Upper lobe of left lung (tissue), 6 donors: ENCODE measurements at regions not wholly inside any gene's neighbourhood (a gene's known extent, or its start where the extent isn't known, plus 50 kb on each side); places are given as distances from the start of the nearest gene placed in this dataset.

Source experiments
- ATAC-seq, 2 donors: fragments of 200-7000 bp; cut with Tn5 transposase; one replicate each; pipeline ENCODE4 v1.9.1; 2022; ENCODE audit warnings: mild to moderate bottlenecking in 2 of 2, moderate library complexity in 2 of 2; ENCODE audit not compliant: low FRiP score in 2 of 2
- DNase-seq, 2 donors: peaks; one replicate each; pipeline ENCODE4 v3.0.0-alpha.2; 2019 to 2020
- H3K27ac ChIP-seq, 4 donors: fragments of 200-600 bp; sonication (generic); one replicate each; pipeline ENCODE4 v1.5.1; 2016 to 2019
- H3K27me3 ChIP-seq, 4 donors: fragments of 200-600 bp; sonication (generic); one replicate each; pipeline ENCODE4 v1.5.1; 2017 to 2019
- H3K36me3 ChIP-seq, 4 donors: fragments of 200-600 bp; sonication (generic); one replicate each; pipeline ENCODE4 v1.5.1; 2016 to 2019
- H3K4me1 ChIP-seq, 4 donors: fragments of 200-600 bp; sonication (generic); one replicate each; pipeline ENCODE4 v1.5.1; 2018 to 2019
- H3K4me3 ChIP-seq, 4 donors: fragments of 200-600 bp; sonication (generic); one replicate each; pipeline ENCODE4 v1.5.1; 2017 to 2019; ENCODE audit warnings: mild to moderate bottlenecking in 2 of 4, moderate library complexity in 1 of 4
- H3K9me3 ChIP-seq, 4 donors: fragments of 200-600 bp; sonication (generic); one replicate each; pipeline ENCODE4 v1.5.1; 2018 to 2019
- CTCF ChIP-seq, 6 experiments: fragments of 450-650 bp in 4 of 6; fragments of 200-600 bp in 2 of 6; sonication (generic) in 2 of 6; IDR thresholded peaks; one replicate each; pipeline ENCODE4 v1.5.1; 2016 to 2019; ENCODE audit warnings: antibody characterized with exemption in 6 of 6
- EP300 ChIP-seq, 4 donors: sonication (generic); formaldehyde crosslinking; IDR thresholded peaks; one replicate each; pipeline ENCODE4 v1.5.1; 2017; ENCODE audit warnings: antibody characterized with exemption in 4 of 4, control low read depth in 2 of 4
- POLR2A ChIP-seq, 4 donors: fragments of 450-650 bp; IDR thresholded peaks; one replicate each; pipeline ENCODE4 v1.5.1; 2016 to 2017; ENCODE audit warnings: antibody characterized with exemption in 4 of 4, mild to moderate bottlenecking in 2 of 4
- POLR2AphosphoS5 ChIP-seq, 2 donors: sonication (generic); formaldehyde crosslinking; IDR thresholded peaks; one replicate each; pipeline ENCODE4 v1.5.1; 2017; ENCODE audit warnings: antibody characterized with exemption in 2 of 2
- WGBS, 2 donors: methylation state at CpG; one replicate each; pipeline ENCODE4 v1.1.5; 2017 to 2018; 5-methylcytosine and 5-hydroxymethylcytosine counted together
- donor health status: DM: no; HTN: no; CAD: no; lungs with moderate emphysema.
- donor health status: DM: no; HTN: yes; CAD: no; lungs with severe emphysema.

DNA sequence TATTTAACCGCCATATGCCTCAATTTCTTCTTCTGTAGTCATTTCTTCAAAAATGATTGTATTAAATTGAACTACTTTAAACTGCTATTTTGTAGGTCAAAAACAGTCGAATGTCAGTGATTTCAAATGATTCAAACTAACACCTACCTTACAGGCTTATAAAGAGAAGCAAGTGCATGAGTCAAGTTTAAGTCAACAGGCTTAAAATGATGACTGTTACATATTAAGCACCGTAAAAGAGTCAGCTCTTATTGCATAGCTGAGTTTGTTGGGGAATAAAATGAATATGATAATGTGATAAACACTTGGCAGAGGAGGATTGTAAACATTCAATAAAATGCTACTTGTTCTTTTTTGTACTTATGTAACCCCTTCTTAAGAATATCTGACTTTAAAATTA is 90.1 kb upstream of the ANKRD1 start:
- ATAC-seq (no peak), DNase-seq (no peak)
- Histone ChIP-seq H3K4me1 (peaks cover 0 to 5% (median 0%) of the 10 kb centered on the region in 4 donors), H3K27me3 (no peaks in the 10 kb centered on the region), H3K9me3 (no peaks in the 10 kb centered on the region), H3K4me3 (no peak overlapping the region), H3K36me3 (no peaks in the 10 kb centered on the region), H3K27ac (no peak overlapping the region)
- WGBS, 2 donors = 86 to 88% methylated on average over 3 of the region's 3 CpGs
- TF ChIP-seq POLR2A (IDR thresholded peaks at IDR 0.05) (no peak), CTCF (IDR thresholded peaks at IDR 0.05) (no peak), POLR2AphosphoS5 (IDR thresholded peaks at IDR 0.05) (no peak), EP300 (IDR thresholded peaks at IDR 0.05) (no peak)

- H3K27ac ChIP-seq = no peak overlapping the region
- no peaks in the 10 kb centered on the region for H3K9me3 ChIP-seq
- H3K4me1 ChIP-seq = no peaks in the 10 kb centered on the region
- no peak for DNase-seq
- WGBS, 2 donors = 91 to 93% methylated on average over 4 of the region's 4 CpGs
- no peaks in the 10 kb centered on the region for H3K36me3 ChIP-seq
- H3K27me3 ChIP-seq = no peaks in the 10 kb centered on the region
- no peak for TF ChIP-seq EP300 (IDR thresholded peaks at IDR 0.05)
- TF ChIP-seq CTCF (IDR thresholded peaks at IDR 0.05) = no peak
- no peak for TF ChIP-seq POLR2A (IDR thresholded peaks at IDR 0.05)
- no peak for TF ChIP-seq POLR2AphosphoS5 (IDR thresholded peaks at IDR 0.05)
- no peak overlapping the region for H3K4me3 ChIP-seq
- ATAC-seq = no peak
Measured at GRCh38 chr10:91012502-91012901, 91.6 kb upstream of the ANKRD1 start.

GRCh38 chr10:91013985-91014384 is 93.1 kb upstream of the ANKRD1 start:
- Histone ChIP-seq H3K27ac (no peak overlapping the region), H3K4me1 (no peaks in the 10 kb centered on the region), H3K9me3 (no peaks in the 10 kb centered on the region), H3K27me3 (no peaks in the 10 kb centered on the region), H3K4me3 (no peak overlapping the region), H3K36me3 (no peaks in the 10 kb centered on the region)
- no peak for DNase-seq
- ATAC-seq = no peak
- TF ChIP-seq POLR2A (IDR thresholded peaks at IDR 0.05) (no peak), CTCF (IDR thresholded peaks at IDR 0.05) (no peak), EP300 (IDR thresholded peaks at IDR 0.05) (no peak), POLR2AphosphoS5 (IDR thresholded peaks at IDR 0.05) (no peak)
- WGBS, 2 donors = 44 to 59% methylated on average over 1 of the region's 1 CpG

DNA sequence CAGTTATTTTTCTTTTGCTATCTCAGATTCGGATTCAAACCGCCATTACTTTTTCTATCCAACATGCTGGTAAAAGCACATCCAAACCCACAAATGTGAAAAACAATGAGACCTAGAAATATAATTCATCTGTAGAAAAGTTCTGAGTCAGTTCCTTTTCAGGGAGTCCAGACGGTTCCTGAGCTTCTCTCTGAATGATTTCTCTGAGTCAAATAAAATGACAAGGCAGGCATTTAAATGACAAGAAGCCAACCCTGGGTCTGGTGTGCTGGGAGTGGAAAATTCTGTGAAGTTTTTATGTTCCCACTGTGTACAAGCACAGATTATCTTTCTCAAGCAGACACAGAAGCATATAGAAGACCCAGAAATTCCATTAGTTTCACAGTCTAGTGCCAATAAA is 96.3 kb upstream of the ANKRD1 start:
- no peak for TF ChIP-seq CTCF (IDR thresholded peaks at IDR 0.05)
- no peak for TF ChIP-seq EP300 (IDR thresholded peaks at IDR 0.05)
- no peak for TF ChIP-seq POLR2AphosphoS5 (IDR thresholded peaks at IDR 0.05)
- TF ChIP-seq POLR2A (IDR thresholded peaks at IDR 0.05) = no peak
- Histone ChIP-seq H3K4me3 (no peak overlapping the region), H3K36me3 (no peaks in the 10 kb centered on the region), H3K27ac (no peak overlapping the region), H3K4me1 (no peaks in the 10 kb centered on the region), H3K27me3 (no peaks in the 10 kb centered on the region), H3K9me3 (no peaks in the 10 kb centered on the region)
- no peak for DNase-seq
- 71 to 75% methylated on average over 3 of the region's 3 CpGs for whole genome bisulfite sequencing, 2 donors
- no peak for ATAC-seq

GRCh38 chr10:91021901-91022300 is 101.0 kb upstream of the ANKRD1 start:
- H3K4me1 ChIP-seq = no peaks in the 10 kb centered on the region
- no peak overlapping the region for H3K4me3 ChIP-seq
- WGBS, 2 donors = 88 to 98% methylated on average over 3 of the region's 3 CpGs
- ATAC-seq = no peak
- H3K27me3 ChIP-seq = no peaks in the 10 kb centered on the region
- no peak for TF ChIP-seq EP300 (IDR thresholded peaks at IDR 0.05)
- TF ChIP-seq CTCF (IDR thresholded peaks at IDR 0.05) = no peak
- TF ChIP-seq POLR2A (IDR thresholded peaks at IDR 0.05) = no peak
- TF ChIP-seq POLR2AphosphoS5 (IDR thresholded peaks at IDR 0.05) = no peak
- H3K27ac ChIP-seq = peak overlapping the region in 1 of 4 donors; percentile 3
- H3K36me3 ChIP-seq = no peaks in the 10 kb centered on the region
- H3K9me3 ChIP-seq = no peaks in the 10 kb centered on the region
- no peak for DNase-seq
